HEK293T (cell line): ENCODE measurements at regions not wholly inside any gene's neighbourhood (a gene's known extent, or its start where the extent isn't known, plus 50 kb on each side); places are given as distances from the start of the nearest gene placed in this dataset.

Source experiments
- CTCF ChIA-PET: fragments of 350-600 bp; formaldehyde crosslinking; extraction: SDS; loops from one replicate; lab custom pipeline; 2021; ENCODE audit warnings: antibody characterized with exemption, inconsistent platforms; lab: Yijun Ruan, JAX
- POLR2A ChIA-PET: fragments of 350-600 bp; formaldehyde crosslinking; extraction: SDS; loops from one replicate; lab custom pipeline; 2020; ENCODE audit warnings: antibody characterized with exemption, inconsistent platforms; lab: Yijun Ruan, JAX
- DNase-seq: peaks from one replicate; pipeline ENCODE4 v3.0.0; 2012; ENCODE audit warnings: mixed read lengths; ENCODE audit errors: extremely low spot score
- ARNT ChIP-seq: fragments of 450-650 bp; IDR thresholded peaks from 2 replicates; pipeline ENCODE4 v1.6.1; 2017; ENCODE audit warnings: mild to moderate bottlenecking
- BHLHE40 ChIP-seq: fragments of 450-650 bp; IDR thresholded peaks from 2 replicates; pipeline ENCODE4 v1.6.1; 2016; ENCODE audit warnings: mild to moderate bottlenecking, moderate library complexity, borderline replicate concordance
- CTBP1 ChIP-seq: fragments of 450-650 bp; IDR thresholded peaks from 2 replicates; pipeline ENCODE4 v1.6.1; 2016; ENCODE audit warnings: borderline replicate concordance
- ELF4 ChIP-seq: fragments of 450-650 bp; IDR thresholded peaks from 2 replicates; pipeline ENCODE4 v1.6.1; 2017; ENCODE audit warnings: antibody characterized with exemption
- FOXA1 ChIP-seq: fragments of 450-650 bp; IDR thresholded peaks from 2 replicates; pipeline ENCODE4 v1.6.1; 2016; ENCODE audit warnings: mild to moderate bottlenecking
- FOXK2 ChIP-seq: fragments of 450-650 bp; IDR thresholded peaks from 2 replicates; pipeline ENCODE4 v1.6.1; 2016; ENCODE audit warnings: mild to moderate bottlenecking
- FOXM1 ChIP-seq: fragments of 450-650 bp; IDR thresholded peaks from 2 replicates; pipeline ENCODE4 v1.6.1; 2017; ENCODE audit warnings: mild to moderate bottlenecking, borderline replicate concordance
- HDGF ChIP-seq: fragments of 450-650 bp; IDR thresholded peaks from 2 replicates; pipeline ENCODE4 v1.6.1; 2017; ENCODE audit warnings: antibody characterized with exemption, borderline replicate concordance
- L3MBTL2 ChIP-seq: fragments of 450-650 bp; conservative IDR thresholded peaks from 2 replicates; pipeline ENCODE4 v1.6.1; 2016; ENCODE audit warnings: mild to moderate bottlenecking
- LEF1 ChIP-seq: fragments of 450-650 bp; IDR thresholded peaks from 2 replicates; pipeline ENCODE4 v1.6.1; 2017; ENCODE audit warnings: mild to moderate bottlenecking, borderline replicate concordance
- NFRKB ChIP-seq: fragments of 450-650 bp; IDR thresholded peaks from 2 replicates; pipeline ENCODE4 v1.6.1; 2016; ENCODE audit warnings: mild to moderate bottlenecking, moderate library complexity
- PKNOX1 ChIP-seq: fragments of 450-650 bp; IDR thresholded peaks from 2 replicates; pipeline ENCODE4 v1.6.1; 2016
- SP1 ChIP-seq: fragments of 450-650 bp; IDR thresholded peaks from 2 replicates; pipeline ENCODE4 v1.6.1; 2017
- SUZ12 ChIP-seq: fragments of 450-650 bp; IDR thresholded peaks from 2 replicates; pipeline ENCODE4 v1.6.1; 2016; ENCODE audit warnings: mild to moderate bottlenecking
- TARDBP ChIP-seq: fragments of 450-650 bp; IDR thresholded peaks from 2 replicates; pipeline ENCODE4 v1.6.1; 2016
- ZNF384 ChIP-seq: fragments of 450-650 bp; IDR thresholded peaks from 2 replicates; pipeline ENCODE4 v1.6.1; 2016

- DNase-seq: no peak
- TF ChIP-seq ZNF384 (no peak), PKNOX1 (no peak), TARDBP (no peak), ELF4 (no peak), SP1 (no peak), NFRKB (no peak), HDGF (no peak), SUZ12 (no peak), CTBP1 (no peak), ARNT (no peak), LEF1 (no peak), BHLHE40 (no peak), FOXK2 (no peak), L3MBTL2 (no peak), FOXM1 (no peak)
- ChIA-PET POLR2A (no interaction called here), CTCF (interaction anchor here (0.6 kb wide), 1 partner anchor 799 kb away, joined by 3 read pairs; no protein-coding TSS in a partner anchor)
These were observed 95.5 kb downstream of the FAM204A start for GRCh38 chr10:118246332-118247295.

DNA sequence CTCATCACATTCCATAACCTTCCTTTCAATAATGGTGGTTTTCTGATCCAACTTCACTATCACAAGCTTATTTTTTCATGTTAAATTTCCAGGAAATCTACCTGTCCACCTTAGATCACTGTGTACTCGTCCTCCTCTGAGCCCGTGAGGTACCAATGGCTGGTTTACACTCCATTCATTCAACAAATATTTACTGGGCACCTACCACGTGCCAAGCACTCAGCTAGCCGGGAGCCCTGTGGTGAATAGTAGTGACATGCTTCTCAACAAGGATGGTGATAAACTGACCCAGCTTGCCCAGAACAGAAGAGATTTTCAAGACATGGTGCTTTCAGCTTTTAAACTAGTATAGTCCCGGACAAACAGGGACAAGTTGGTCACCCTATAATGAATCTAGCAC, 98.2 kb downstream of the FAM204A start:
- ChIA-PET CTCF (interaction anchor here (0.7 to 1.0 kb wide), 2 partner anchors 16 to 383 kb away, joined by 3 to 4 read pairs; no protein-coding TSS in a partner anchor), POLR2A (no interaction called here)
- no peak for DNase-seq
- TF ChIP-seq NFRKB: no peak
- TF ChIP-seq SUZ12: no peak
- TF ChIP-seq SP1: no peak
- TF ChIP-seq ELF4: no peak
- TF ChIP-seq LEF1: no peak
- no peak for TF ChIP-seq ZNF384
- no peak for TF ChIP-seq CTBP1
- no peak for TF ChIP-seq HDGF

DNA sequence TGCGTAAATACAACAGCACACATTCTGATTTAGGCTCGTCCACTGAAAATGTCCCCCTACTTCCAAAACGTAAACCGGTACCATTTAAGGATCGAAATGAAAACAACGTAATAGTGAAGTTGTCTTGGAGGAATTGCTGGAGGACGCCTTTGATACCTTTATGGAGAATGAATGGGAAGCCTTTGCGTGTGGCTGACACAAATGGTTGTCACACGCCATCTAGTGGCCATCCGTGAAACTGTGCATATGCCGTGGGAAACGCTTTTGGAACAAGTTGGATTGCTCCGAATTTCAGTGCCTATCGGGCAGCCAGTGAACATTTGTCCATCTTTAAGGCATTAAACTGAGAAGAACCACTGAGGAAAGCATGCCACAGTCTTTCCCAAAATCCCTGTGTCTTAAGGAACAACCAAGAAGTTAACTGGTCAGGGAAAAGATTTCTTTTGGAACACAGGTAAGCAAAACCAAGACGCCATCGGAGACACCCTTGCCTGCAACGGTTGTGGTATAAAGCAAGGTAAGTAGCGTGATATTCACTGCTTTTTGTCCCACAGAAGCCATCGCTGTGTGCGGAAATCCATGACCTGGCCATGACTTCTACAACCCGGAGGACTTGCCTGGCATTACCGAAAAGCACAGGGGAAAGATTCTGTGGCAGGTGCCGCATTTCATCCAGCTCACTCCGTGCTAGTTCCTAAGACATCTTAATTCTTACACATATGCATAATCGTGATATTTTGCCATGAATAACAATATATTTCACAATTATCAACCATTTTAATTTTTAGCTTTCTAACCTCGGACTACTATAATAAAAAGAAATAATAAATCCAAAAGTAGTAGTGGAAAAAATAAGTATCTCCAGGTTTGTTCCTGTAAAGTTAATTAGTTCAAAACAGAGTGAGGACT, 100.6 kb downstream of the FAM204A start:
- peak; percentile 79 for DNase-seq
- CTCF ChIA-PET: interaction anchor here (1.0 to 1.3 kb wide), 2 partner anchors 703 to 745 kb away, joined by 4 to 5 read pairs; no protein-coding TSS in a partner anchor
- POLR2A ChIA-PET: no interaction called here
- TF ChIP-seq SUZ12 (no peak), CTBP1 (no peak), PKNOX1 (no peak), TARDBP (no peak), SP1 (no peak), LEF1 (no peak), FOXA1 (no peak), FOXM1 (no peak), ZNF384 (no peak), FOXK2 (no peak), NFRKB (no peak)

DNA sequence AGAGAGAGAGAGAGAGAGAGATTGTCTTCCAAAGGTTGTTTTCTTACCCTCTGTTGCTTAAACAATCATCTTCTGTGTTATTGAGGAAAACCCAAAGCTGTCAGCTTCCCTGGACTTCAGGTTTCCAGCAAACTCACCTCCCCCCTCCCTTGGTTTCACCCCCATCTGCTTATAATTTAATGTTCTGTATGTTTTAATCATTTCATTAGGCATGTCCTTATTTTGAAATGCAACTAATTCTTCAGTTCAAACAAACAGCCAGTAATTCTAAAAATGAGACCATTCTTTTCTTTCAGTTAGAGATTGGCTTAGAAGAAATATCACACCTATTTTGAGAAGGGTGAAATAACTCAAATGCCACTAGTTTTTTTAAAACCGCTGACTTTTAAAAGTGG, 102.9 kb downstream of the FAM204A start:
- CTCF ChIA-PET: no interaction called here
- POLR2A ChIA-PET: no interaction called here
- no peak for TF ChIP-seq SUZ12
- no peak for TF ChIP-seq TARDBP
- no peak for TF ChIP-seq FOXA1
- DNase-seq: no peak

- ChIA-PET CTCF (interaction anchor here (0.7 kb wide), 1 partner anchor 1022 kb away, joined by 3 read pairs; no protein-coding TSS in a partner anchor), POLR2A (no interaction called here)
- no peak for DNase-seq
- TF ChIP-seq HDGF (no peak), SP1 (no peak), FOXM1 (no peak), L3MBTL2 (no peak), BHLHE40 (no peak), ELF4 (no peak), NFRKB (no peak), PKNOX1 (no peak), TARDBP (no peak), ZNF384 (no peak), FOXA1 (no peak), ARNT (no peak), CTBP1 (no peak), LEF1 (no peak)
These were observed 103.4 kb downstream of the FAM204A start for GRCh38 chr10:118238573-118239235.
